ENCODE measurements at regions not wholly inside any gene's neighbourhood (a gene's known extent, or its start where the extent isn't known, plus 50 kb on each side); places are given as distances from the start of the nearest gene placed in this dataset.

DNA sequence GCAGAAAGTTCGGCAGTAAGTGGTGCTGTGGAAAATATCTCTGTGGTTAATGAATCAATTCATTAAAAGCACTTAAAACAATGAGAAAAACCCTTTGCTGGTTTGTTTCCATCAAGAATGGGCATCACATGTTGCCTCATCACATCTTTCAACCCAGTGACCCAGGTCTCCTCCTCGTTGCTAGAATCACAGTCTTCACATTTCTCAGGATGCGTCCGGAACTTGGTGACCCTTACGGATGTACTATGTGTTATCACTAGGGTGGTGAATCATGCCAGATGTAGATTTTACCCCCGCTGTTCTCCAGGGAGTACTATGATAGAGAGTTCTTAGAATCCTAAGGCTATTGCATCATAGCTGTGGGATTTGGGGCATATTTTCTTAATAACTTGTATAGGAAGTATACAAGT lies 217.9 kb upstream of the KLF4 start:
- DNase-seq (no peak), ATAC-seq (no peak)
- H3K4me1 Mint-ChIP-seq = no peaks in the 10 kb centered on the region
- H3K9me3 Mint-ChIP-seq (ENCODE audit: low read depth) = no peaks in the 10 kb centered on the region
- no peak overlapping the region for H3K27ac Mint-ChIP-seq
- CTCF ChIA-PET = no interaction called here
- no peaks in the 10 kb centered on the region for H3K36me3 Mint-ChIP-seq
- H3K27me3 Mint-ChIP-seq = no peaks in the 10 kb centered on the region
- no peak overlapping the region for H3K4me3 Mint-ChIP-seq

DNA sequence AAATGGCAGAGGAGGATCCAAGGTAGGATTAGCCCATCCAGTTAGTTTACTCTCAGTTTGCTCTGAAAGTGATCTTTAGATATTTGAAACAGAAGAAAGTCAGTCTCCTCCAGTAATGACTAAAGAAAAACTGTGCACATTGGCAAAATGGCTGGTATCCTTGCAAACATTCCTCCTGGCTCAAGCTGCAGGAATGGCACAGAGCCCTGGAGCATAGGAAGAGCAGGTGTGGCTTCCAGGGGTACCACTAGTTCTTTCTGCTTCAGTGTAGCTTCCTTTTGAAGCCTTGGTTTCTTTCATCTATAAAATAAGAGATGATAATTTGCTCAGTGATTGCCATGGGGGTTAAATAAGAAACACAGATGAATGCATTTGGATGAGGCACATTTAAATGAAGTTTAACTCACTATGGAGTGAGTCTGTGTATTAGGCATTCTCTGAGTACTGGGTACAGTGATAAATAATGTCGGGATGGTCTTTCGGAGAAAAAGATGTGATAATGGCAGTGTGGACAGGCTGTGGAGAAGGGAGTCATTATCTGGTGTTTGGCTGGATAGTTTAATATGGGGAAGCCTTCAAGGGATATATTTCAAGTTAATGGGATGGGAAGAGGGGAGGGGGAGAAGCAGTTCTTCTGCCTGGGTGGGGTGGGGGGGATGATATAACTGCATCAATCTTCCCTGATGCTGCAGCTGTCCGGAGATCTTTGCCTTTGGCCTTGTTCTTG lies 217.3 kb upstream of the KLF4 start:
- Mint-ChIP-seq H3K36me3 (no peaks in the 10 kb centered on the region), H3K4me1 (no peaks in the 10 kb centered on the region), H3K27ac (no peak overlapping the region), H3K4me3 (no peak overlapping the region), H3K9me3 (ENCODE audit: low read depth) (no peaks in the 10 kb centered on the region), H3K27me3 (no peaks in the 10 kb centered on the region)
- CTCF ChIA-PET = no interaction called here
- ATAC-seq (no peak), DNase-seq (no peak)

DNA sequence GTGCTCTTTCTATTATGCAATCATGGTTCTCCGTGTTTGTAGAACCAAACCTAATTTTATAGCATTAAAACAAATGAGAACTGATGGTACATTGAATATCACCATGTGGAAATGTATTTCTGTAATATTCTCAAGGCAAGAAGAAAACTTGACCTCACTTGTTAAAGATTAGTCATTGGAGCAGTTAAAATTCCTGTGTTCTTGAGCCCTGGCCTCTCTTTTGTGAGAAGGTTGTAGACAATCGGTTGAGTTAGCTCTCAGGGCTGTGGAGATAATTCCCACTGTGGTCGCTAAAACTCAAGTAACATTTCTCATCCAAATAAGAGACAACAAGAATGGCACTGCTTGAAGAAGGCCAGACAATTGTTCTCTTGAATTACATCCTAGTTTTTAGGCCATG lies 216.0 kb upstream of the KLF4 start:
- ATAC-seq (no peak), DNase-seq (no peak)
- no peaks in the 10 kb centered on the region for H3K4me1 Mint-ChIP-seq
- no peak overlapping the region for H3K27ac Mint-ChIP-seq
- CTCF ChIA-PET = no interaction called here
- H3K27me3 Mint-ChIP-seq = no peaks in the 10 kb centered on the region
- H3K9me3 Mint-ChIP-seq (ENCODE audit: low read depth) = no peaks in the 10 kb centered on the region
- no peaks in the 10 kb centered on the region for H3K36me3 Mint-ChIP-seq
- H3K4me3 Mint-ChIP-seq = no peak overlapping the region

DNA sequence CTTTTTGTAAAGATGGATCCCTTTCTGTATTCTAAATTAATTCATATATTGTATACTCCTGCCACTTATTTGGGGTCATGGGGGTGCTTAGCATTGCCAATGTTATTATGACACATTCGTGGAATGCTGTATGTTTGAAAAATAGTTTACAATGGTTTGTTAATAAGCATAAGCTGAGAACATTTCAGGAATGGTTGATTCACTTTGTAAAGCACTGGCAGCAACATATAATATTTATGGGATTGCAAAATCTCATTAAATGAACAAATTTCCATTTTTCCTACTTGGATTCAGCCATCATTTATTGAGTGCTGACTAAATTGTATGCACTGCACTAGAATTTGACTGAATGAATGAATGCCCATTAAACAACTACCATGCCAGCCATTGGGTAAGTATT lies 215.2 kb upstream of the KLF4 start:
- no peak overlapping the region for H3K4me3 Mint-ChIP-seq
- H3K9me3 Mint-ChIP-seq (ENCODE audit: low read depth) = no peaks in the 10 kb centered on the region
- no peak for DNase-seq
- no peak overlapping the region for H3K27ac Mint-ChIP-seq
- H3K4me1 Mint-ChIP-seq = no peaks in the 10 kb centered on the region
- CTCF ChIA-PET = no interaction called here
- H3K36me3 Mint-ChIP-seq = no peaks in the 10 kb centered on the region
- no peak for ATAC-seq
- H3K27me3 Mint-ChIP-seq = no peaks in the 10 kb centered on the region

DNA sequence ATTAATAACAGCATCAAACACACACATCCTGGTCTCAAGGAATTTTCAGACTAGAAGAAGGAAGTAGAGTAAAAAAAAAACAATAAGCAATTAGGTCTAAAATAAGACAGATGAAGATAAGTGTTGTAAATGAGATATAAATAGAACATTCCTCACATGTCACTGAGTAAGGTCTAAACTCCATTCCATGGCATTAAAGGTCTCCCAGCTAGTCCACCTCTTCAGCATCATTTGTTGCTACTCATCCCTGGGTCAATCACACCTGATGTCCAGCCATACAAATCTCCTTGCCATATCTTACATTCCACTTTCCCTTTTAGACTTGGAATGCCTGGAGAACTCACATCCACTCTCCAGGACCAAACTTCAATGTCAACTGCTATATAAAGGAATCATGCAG lies 214.1 kb upstream of the KLF4 start:
- H3K36me3 Mint-ChIP-seq = no peaks in the 10 kb centered on the region
- H3K27ac Mint-ChIP-seq = no peak overlapping the region
- DNase-seq (no peak), ATAC-seq (no peak)
- H3K27me3 Mint-ChIP-seq = no peaks in the 10 kb centered on the region
- no peak overlapping the region for H3K4me3 Mint-ChIP-seq
- CTCF ChIA-PET = no interaction called here
- H3K4me1 Mint-ChIP-seq = no peaks in the 10 kb centered on the region
- no peaks in the 10 kb centered on the region for H3K9me3 Mint-ChIP-seq (ENCODE audit: low read depth)

DNA sequence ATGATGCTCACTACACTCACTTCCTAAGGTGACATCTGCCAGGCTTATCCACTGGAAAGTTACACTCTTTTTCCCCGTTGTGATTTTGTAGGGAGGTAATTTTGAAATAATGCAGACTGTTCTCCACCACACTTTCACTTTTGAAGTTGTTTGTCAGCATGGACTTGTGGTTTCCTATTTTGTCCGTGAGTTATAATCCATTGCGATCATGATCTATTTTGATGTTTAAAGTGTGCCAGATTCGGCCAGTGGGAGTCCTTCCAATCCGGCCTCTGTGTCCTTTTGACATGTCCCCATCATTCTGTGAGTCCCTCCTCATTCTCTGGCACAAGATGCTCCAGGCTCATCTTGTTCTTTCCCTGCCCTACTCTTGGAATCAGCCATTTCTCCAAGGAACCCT lies 211.3 kb upstream of the KLF4 start:
- H3K9me3 Mint-ChIP-seq (ENCODE audit: low read depth) = no peaks in the 10 kb centered on the region
- DNase-seq = no peak
- H3K36me3 Mint-ChIP-seq = no peaks in the 10 kb centered on the region
- ATAC-seq = no peak
- no peaks in the 10 kb centered on the region for H3K4me1 Mint-ChIP-seq
- H3K27ac Mint-ChIP-seq = no peak overlapping the region
- H3K4me3 Mint-ChIP-seq = no peak overlapping the region
- CTCF ChIA-PET = no interaction called here
- no peaks in the 10 kb centered on the region for H3K27me3 Mint-ChIP-seq

DNA sequence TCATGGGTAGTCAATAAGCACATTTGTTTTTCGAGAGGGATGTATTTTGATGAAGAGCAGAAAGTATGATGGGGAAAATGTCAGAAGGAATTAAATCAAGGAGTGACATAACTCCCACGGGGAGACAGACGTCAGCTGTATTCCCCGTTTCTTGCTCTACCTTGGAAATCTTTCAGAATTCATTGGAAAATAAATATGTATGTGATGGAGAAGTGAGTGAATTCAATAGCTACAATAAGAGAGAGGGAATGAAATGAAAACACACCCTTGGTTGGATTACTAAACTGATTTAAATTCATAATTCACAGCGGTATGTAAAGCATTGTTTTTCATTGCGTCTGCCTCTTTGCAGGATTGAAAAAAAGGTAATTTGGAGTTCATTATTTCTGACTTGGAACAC lies 209.7 kb upstream of the KLF4 start:
- Mint-ChIP-seq H3K27me3 (no peaks in the 10 kb centered on the region), H3K4me3 (no peak overlapping the region), H3K4me1 (no peaks in the 10 kb centered on the region), H3K36me3 (no peaks in the 10 kb centered on the region), H3K9me3 (ENCODE audit: low read depth) (no peaks in the 10 kb centered on the region), H3K27ac (no peak overlapping the region)
- DNase-seq (no peak), ATAC-seq (no peak)
- CTCF ChIA-PET = no interaction called here

DNA sequence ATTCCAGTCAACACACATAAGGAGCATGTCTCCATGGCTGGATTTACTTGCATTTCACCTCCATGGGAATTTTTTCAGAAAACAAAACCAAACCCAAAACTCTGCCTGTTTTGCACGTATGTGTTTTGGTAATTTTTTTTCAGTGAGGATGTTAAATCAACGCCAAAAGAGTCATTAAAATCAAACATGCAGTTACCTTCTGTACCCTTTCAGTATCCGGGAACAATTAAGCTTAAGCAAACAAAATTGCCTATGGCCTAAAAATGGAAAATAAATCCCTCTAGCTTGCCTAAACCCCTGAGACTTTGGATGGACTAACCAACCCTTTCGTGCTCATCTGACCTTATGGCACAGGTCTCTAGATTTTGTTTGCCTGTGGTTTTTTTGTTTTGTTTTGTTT lies 209.2 kb upstream of the KLF4 start:
- Mint-ChIP-seq H3K4me1 (no peaks in the 10 kb centered on the region), H3K9me3 (ENCODE audit: low read depth) (no peaks in the 10 kb centered on the region)
- CTCF ChIA-PET = no interaction called here

DNA sequence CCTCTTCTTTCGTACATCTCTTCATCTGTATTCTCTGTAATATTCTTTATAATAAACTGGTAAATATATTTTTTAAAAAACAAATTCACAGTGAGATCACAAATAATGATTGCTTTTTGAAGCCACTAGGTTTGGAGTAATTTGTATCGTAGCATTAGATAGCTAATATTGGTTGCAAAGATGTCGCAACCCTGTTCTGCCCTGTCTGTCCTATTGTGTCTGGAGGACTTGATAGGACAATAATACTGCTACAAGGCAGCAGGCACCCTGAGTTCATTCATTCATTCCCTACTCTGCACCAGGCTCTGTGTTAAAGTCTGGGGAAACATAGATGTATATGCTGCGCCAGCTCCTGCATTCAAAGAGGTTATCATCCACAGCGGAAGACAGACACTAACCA lies 206.7 kb upstream of the KLF4 start:
- no peak for ATAC-seq
- Mint-ChIP-seq H3K4me3 (no peak overlapping the region), H3K4me1 (no peaks in the 10 kb centered on the region), H3K36me3 (no peaks in the 10 kb centered on the region), H3K27ac (no peak overlapping the region), H3K27me3 (no peaks in the 10 kb centered on the region), H3K9me3 (ENCODE audit: low read depth) (no peaks in the 10 kb centered on the region)
- CTCF ChIA-PET = no interaction called here
- no peak for DNase-seq

More for the DNA sequence above, 209.2 kb upstream of the KLF4 start:
- Mint-ChIP-seq H3K36me3 (no peaks in the 10 kb centered on the region), H3K4me3 (no peak overlapping the region), H3K27me3 (no peaks in the 10 kb centered on the region), H3K27ac (no peak overlapping the region)
- no peak for DNase-seq
- no peak for ATAC-seq

DNA sequence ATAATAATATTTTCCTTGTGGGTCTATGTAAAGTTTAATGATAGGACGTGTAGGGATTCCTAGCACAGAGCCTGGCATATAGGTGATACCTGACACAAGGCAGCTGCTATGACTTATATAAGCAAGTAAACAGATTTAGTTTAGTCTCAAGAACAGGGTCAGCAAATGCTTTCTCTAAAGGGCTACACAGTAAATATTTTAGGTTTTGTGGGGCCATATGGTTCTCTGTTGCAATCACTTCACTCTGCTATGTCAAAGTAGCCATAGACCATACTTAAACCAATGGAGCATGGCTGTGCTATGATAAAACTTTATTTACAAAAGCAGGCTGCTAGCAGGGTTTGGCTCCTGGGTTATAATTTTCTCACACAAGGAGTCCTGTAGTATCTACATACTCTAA lies 204.8 kb upstream of the KLF4 start:
- CTCF ChIA-PET = no interaction called here
- no peaks in the 10 kb centered on the region for H3K36me3 Mint-ChIP-seq

DNA sequence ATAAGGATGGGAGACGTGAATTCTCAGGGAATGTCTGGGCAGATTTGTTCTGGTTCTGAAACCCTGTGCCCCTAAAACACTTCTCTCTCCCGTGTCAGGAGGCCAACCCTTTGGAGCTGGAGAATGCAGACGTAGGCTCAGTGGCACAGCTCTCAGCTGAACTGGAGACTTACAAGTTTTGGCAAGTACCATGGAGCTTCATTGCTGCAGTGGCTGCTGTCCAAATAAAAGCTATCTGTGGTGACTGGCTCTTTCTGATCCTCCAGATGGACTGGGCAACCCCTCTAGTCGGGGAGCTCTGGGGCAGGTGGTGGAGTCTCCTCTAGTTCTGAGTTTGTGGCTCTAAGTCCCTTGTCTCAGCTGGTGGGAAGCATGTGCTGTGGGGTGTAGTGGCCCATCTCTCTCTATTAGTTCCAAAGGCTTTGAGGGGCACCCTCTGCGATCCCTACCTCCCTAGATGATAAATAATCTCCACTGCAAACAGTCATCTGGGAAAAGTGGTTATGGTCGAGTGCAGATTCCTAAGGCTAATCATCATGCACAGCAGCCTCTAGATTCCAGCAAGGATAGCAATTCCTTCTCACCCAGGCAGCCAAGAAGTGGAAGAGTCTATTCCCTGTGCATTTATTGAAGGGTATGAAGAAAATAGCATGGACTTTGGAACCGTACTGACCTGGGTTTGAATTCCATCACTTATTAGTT lies 204.2 kb upstream of the KLF4 start:
- Mint-ChIP-seq H3K27ac (no peak overlapping the region), H3K27me3 (no peaks in the 10 kb centered on the region), H3K36me3 (no peaks in the 10 kb centered on the region), H3K4me1 (no peaks in the 10 kb centered on the region), H3K4me3 (no peak overlapping the region), H3K9me3 (ENCODE audit: low read depth) (no peaks in the 10 kb centered on the region)
- CTCF ChIA-PET = no interaction called here
- DNase-seq = no peak
- no peak for ATAC-seq

More for the DNA sequence above, 204.8 kb upstream of the KLF4 start:
- Mint-ChIP-seq H3K9me3 (ENCODE audit: low read depth) (no peaks in the 10 kb centered on the region), H3K27ac (no peak overlapping the region), H3K27me3 (no peaks in the 10 kb centered on the region), H3K4me1 (no peaks in the 10 kb centered on the region), H3K4me3 (no peak overlapping the region)
- ATAC-seq (no peak), DNase-seq (no peak)

DNA sequence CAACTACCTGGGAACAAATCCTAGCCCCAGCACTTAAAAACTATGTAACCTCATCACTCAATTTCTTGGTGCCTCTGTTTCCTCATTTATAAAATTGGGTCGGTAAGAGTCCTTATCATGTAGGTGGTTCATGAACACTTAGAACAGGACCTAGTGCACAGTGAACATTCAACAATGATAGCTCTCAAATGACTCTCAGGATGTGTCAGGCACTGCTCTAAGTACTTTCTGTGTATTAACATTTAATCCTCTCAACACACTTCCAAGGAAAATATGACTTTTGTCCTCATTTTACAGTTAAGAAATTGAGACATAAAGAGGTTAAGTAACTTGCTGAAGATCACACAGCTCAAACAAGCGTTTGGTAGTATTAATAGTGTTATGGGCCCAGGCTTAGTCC lies 202.1 kb upstream of the KLF4 start:
- ATAC-seq = no peak
- H3K4me3 Mint-ChIP-seq = no peak overlapping the region
- H3K27me3 Mint-ChIP-seq = no peaks in the 10 kb centered on the region
- H3K36me3 Mint-ChIP-seq = no peaks in the 10 kb centered on the region
- no peaks in the 10 kb centered on the region for H3K9me3 Mint-ChIP-seq (ENCODE audit: low read depth)
- no peak overlapping the region for H3K27ac Mint-ChIP-seq
- DNase-seq = no peak
- CTCF ChIA-PET = no interaction called here
- H3K4me1 Mint-ChIP-seq = no peaks in the 10 kb centered on the region

DNA sequence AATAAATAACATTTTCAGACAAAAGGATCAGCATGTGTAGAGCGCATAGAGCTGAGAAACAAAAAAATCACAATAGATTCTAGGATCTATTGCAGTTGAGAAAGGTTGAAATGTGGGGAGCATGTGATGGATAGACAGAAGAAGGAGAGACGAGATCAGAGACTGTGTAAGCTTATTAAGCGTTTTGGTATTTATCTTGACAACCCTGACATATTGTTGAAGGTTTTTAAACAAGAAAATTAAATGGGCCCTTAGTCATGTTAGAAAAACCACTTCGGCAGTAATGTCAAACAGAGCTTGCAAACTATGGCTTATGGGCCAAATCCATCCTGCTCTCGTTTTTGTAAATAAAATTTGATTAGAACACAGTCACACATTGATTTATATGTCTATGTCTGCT lies 200.5 kb upstream of the KLF4 start:
- Mint-ChIP-seq H3K4me3 (no peak overlapping the region), H3K27me3 (no peaks in the 10 kb centered on the region)

DNA sequence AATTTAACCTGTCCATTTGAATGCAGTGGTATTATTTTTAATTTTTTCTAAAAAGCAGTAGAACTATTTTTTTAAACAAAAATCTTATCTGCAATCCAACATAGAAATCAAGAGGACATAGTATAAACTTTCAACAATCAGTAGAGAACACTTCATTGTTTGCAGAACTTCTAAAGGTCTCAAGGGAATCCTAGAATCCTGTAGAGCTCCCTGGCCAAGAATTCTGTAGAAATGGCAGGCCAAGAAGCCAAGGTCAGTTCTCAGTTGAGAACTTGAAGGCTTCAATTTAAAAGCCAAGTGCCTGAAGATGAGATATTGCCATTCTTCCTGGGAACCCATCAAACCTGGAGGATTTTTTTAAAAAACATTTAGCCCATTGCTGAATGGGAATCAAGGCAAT lies 199.2 kb upstream of the KLF4 start:
- ATAC-seq (no peak), DNase-seq (no peak)
- CTCF ChIA-PET = no interaction called here
- H3K4me3 Mint-ChIP-seq = no peak overlapping the region
- no peaks in the 10 kb centered on the region for H3K9me3 Mint-ChIP-seq (ENCODE audit: low read depth)
- H3K36me3 Mint-ChIP-seq = no peaks in the 10 kb centered on the region
- no peaks in the 10 kb centered on the region for H3K4me1 Mint-ChIP-seq
- H3K27me3 Mint-ChIP-seq = no peaks in the 10 kb centered on the region
- H3K27ac Mint-ChIP-seq = no peak overlapping the region

More for the DNA sequence above, 200.5 kb upstream of the KLF4 start:
- no peaks in the 10 kb centered on the region for H3K9me3 Mint-ChIP-seq (ENCODE audit: low read depth)
- DNase-seq (no peak), ATAC-seq (no peak)
- H3K27ac Mint-ChIP-seq = no peak overlapping the region
- no peaks in the 10 kb centered on the region for H3K36me3 Mint-ChIP-seq
- no peaks in the 10 kb centered on the region for H3K4me1 Mint-ChIP-seq
- CTCF ChIA-PET = no interaction called here
